Choroid plexus epithelial cell (primary cell): ENCODE measurements at regions not wholly inside any gene's neighbourhood (a gene's known extent, or its start where the extent isn't known, plus 50 kb on each side); places are given as distances from the start of the nearest gene placed in this dataset.

Experiments
- DNase-seq: peaks from one replicate; pipeline ENCODE4 v3.0.0-alpha.2; 2010; ENCODE audit warnings: low read depth
- H3K4me3 ChIP-seq: 2 replicates; pipeline ENCODE4 v1.5.1; 2011; ENCODE audit warnings: low read depth, mild to moderate bottlenecking, control low read depth, low read length, moderate library complexity
- TF ChIP-seq, protein P1 (sequence below): conservative IDR thresholded peaks from 2 replicates; pipeline ENCODE4 v1.5.1; 2011; ENCODE audit warnings: low read depth, mild to moderate bottlenecking, control low read depth, inconsistent platforms, low read length, moderate library complexity

DNA sequence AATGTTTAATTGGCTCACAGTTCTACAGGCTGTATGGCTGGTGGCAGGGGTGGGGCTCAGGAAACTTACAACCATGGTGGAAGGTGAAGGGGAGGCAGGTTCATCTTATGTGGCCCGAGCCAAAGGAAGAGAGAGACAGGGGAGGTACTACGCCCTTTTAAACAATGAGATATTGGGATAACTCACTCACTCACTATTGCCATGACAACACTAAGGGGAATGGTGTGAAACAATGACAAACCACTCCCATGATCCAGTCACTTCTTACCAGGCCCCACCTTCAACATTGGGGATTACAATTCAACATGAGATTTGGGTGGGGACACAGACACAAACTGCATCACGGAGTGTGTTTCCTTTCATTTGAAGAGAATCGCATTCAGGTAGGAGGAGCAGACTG, 220.9 kb downstream of the GADD45G start:
- no peak for DNase-seq
- TF ChIP-seq, protein P1, sequence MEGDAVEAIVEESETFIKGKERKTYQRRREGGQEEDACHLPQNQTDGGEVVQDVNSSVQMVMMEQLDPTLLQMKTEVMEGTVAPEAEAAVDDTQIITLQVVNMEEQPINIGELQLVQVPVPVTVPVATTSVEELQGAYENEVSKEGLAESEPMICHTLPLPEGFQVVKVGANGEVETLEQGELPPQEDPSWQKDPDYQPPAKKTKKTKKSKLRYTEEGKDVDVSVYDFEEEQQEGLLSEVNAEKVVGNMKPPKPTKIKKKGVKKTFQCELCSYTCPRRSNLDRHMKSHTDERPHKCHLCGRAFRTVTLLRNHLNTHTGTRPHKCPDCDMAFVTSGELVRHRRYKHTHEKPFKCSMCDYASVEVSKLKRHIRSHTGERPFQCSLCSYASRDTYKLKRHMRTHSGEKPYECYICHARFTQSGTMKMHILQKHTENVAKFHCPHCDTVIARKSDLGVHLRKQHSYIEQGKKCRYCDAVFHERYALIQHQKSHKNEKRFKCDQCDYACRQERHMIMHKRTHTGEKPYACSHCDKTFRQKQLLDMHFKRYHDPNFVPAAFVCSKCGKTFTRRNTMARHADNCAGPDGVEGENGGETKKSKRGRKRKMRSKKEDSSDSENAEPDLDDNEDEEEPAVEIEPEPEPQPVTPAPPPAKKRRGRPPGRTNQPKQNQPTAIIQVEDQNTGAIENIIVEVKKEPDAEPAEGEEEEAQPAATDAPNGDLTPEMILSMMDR = no peak
- H3K4me3 ChIP-seq = no peak overlapping the region

DNA sequence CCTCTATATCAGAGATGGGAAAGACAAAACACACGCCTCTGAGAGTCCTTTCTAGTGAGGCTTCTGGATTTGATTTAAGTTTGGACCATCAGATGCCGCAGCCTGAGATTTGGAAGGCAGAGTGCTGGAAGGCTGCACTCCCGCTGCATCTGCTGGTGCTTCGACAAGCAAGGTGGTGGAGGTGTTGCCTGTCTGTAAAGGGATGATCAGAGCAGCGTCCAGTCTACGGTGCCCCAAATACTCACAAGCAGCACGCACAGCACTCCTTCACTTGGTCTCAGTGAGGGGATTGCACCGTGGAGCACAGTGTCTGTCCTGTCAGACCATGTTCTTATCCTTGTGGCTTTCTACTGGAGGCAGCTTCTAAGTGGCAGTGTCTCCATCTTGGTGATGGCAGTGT, 221.4 kb downstream of the GADD45G start:
- TF ChIP-seq, protein P1 = no peak

DNA sequence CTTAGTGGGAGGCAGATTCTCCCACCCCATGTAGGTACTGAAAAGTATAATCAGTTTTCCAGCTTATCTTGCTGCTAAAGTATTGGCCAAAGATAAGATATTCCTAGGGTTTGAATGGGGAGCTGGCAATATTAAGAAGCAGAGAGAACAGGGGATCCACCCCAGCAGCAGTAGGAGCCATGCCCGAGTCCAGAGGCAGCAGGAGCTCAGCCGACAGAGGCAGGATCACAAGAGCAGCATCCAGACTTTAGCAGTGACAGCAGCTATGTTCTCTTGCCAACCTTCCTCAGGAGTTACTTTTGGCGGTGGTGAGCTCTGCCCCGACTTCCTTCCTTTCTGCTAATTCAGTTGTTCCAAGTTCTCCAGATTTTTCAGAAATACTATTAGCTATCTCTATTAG, 224.5 kb downstream of the GADD45G start:
- H3K4me3 ChIP-seq = no peak overlapping the region
- TF ChIP-seq, protein P1 = no peak
- DNase-seq = no peak

More for the DNA sequence above, 221.4 kb downstream of the GADD45G start:
- no peak overlapping the region for H3K4me3 ChIP-seq
- DNase-seq = no peak

DNA sequence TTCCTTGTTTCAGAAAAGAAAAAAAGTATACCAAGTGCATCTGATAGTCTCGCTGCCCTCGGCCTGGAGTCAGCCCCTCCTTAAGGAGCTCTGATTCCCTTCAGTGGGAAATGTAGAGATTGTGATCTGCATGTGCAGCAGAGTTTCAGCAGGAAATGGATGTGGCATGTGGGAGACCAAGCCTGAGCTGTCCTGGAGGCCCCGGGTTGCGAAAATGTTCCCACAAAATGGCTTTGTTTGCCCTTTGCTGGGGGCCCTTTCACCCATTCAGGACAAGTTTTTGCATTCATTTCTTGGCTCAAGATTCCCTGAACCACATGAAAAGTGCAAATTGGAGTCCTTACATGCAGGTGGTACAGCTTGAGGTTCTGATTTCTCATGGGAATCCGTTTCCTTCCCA, 230.9 kb downstream of the GADD45G start:
- DNase-seq = no peak
- TF ChIP-seq, protein P1 = no peak
- no peak overlapping the region for H3K4me3 ChIP-seq

DNA sequence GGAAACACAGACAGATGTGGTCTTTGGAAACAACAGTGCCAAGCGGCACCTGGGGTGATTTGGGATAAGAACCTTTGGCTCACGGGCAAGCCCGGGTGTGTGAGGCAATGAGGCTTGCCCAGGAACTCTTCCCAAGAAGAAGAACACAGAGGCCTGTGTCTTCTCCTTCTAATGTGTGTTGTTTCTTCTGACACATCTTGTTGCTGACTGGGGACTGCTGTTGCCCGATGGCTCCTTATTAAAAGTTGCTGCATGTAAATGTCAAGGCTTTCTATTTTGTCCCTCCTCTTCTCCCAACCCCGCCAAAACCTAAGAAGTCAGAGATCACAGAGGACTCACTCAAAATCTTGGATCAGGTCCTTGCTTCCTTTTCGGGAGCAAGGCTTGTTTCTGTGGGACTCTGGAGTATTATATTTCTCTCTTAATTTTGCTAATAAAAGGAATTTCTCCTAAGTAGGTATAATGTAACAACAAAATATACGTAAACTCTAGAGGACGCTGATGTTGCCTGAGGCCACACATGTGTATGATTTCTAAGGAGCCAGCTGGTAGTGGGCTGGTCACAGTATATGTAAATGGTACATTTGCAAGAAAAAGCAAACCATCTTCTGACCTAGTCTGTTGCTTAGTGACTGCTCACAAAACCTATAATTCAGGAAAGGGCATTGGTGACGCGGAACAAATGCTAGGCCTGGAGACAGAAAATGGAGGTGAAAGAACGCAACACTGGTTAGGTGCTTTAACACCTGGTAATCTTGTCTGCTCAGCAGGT, 232.5 kb downstream of the GADD45G start:
- no peak overlapping the region for H3K4me3 ChIP-seq
- no peak for DNase-seq
- TF ChIP-seq, protein P1 = no peak

DNA sequence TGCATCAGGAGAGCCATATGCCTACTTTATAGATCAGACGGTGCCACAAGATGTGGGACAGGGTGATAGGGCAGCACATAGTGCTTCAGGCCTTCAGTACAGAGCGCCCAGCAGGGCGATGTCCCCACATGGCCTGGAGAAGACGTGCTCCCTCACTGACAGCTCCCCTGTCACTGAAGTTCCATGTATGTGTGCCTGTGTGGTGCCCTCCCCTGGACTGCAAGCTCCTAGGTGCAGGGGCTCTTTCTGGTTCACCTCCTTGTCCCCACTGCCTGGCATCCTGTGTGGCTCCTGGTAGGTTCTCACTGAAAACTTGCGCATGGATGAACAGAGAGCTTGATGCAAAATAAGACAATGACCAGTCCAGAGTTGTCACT, 233.1 kb downstream of the GADD45G start:
- DNase-seq = no peak
- TF ChIP-seq, protein P1 = no peak
- H3K4me3 ChIP-seq = no peak overlapping the region

DNA sequence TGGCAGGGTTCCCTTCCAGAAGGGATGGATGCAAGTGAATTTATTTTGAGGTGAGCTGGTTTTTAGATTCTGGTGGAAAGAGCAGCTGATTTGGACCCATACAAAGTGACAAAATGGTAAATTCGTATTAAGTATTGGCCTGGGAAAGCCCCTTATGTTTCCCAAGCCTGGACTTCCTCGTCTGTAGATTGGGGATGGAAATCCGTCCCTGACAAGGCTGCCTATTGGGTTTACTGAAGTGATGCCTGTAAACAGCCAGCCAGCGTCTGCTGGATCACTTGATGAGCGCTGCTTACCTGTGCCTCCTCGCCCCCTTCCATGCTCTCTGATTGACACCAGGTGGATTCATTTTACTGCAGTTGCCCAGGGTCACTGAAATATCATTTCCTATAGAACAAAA, 233.8 kb downstream of the GADD45G start:
- TF ChIP-seq, protein P1 = no peak
- H3K4me3 ChIP-seq = no peak overlapping the region
- no peak for DNase-seq
